GM19372 (cell line): ENCODE measurements at regions not wholly inside any gene's neighbourhood (a gene's known extent, or its start where the extent isn't known, plus 50 kb on each side); places are given as distances from the start of the nearest gene placed in this dataset.

Experiments
- ATAC-seq: cut with Tn5 transposase; IDR thresholded peaks from one replicate; pipeline ENCODE4 v1.9.1; 2021; ENCODE audit warnings: mild to moderate bottlenecking, low read depth, moderate library complexity; ENCODE audit not compliant: unreplicated experiment

- no peak for ATAC-seq
Observed at GRCh38 chr12:75711271-75711670, 199.9 kb upstream of the KRR1 start.

- no peak for ATAC-seq
Observed at GRCh38 chr12:75710361-75711069, 199.1 kb upstream of the KRR1 start.

- no peak for ATAC-seq
Observed at GRCh38 chr12:75709503-75709902, 198.1 kb upstream of the KRR1 start.

- ATAC-seq, result no peak
Observed at GRCh38 chr12:75708802-75709201, 197.4 kb upstream of the KRR1 start.

- ATAC-seq, result no peak
Observed at GRCh38 chr12:75707983-75708382, 196.6 kb upstream of the KRR1 start.

GRCh38 chr12:75706786-75707605 lies 195.6 kb upstream of the KRR1 start:
- ATAC-seq, result no peak

- ATAC-seq, result no peak
Observed at GRCh38 chr12:75705749-75706711, 194.6 kb upstream of the KRR1 start.

- no peak for ATAC-seq
Observed at GRCh38 chr12:75704664-75705063, 193.3 kb upstream of the KRR1 start.

- ATAC-seq, result no peak
Observed at GRCh38 chr12:75704208-75704607, 192.8 kb upstream of the KRR1 start.

GRCh38 chr12:75703131-75703530 lies 191.7 kb upstream of the KRR1 start:
- ATAC-seq, result no peak

- ATAC-seq, result no peak
Observed at GRCh38 chr12:75702477-75703093, 191.2 kb upstream of the KRR1 start.

GRCh38 chr12:75701859-75702258 lies 190.4 kb upstream of the KRR1 start:
- ATAC-seq, result no peak

GRCh38 chr12:75699728-75700496 lies 188.5 kb upstream of the KRR1 start:
- ATAC-seq, result no peak

GRCh38 chr12:75699251-75699650 lies 187.8 kb upstream of the KRR1 start:
- no peak for ATAC-seq

GRCh38 chr12:75698052-75698451 lies 186.6 kb upstream of the KRR1 start:
- ATAC-seq, result no peak

GRCh38 chr12:75695926-75696325 lies 184.5 kb upstream of the KRR1 start:
- no peak for ATAC-seq

GRCh38 chr12:75694534-75695268 lies 183.3 kb upstream of the KRR1 start:
- ATAC-seq, result no peak

- ATAC-seq, result no peak
Observed at GRCh38 chr12:75692876-75693275, 181.5 kb upstream of the KRR1 start.
